AG09309 (cell line): ENCODE measurements at regions not wholly inside any gene's neighbourhood (a gene's known extent, or its start where the extent isn't known, plus 50 kb on each side); places are given as distances from the start of the nearest gene placed in this dataset.

ENCODE experiments used
- DNase-seq: peaks from one replicate; pipeline ENCODE4 v3.0.0-alpha.2; 2010; ENCODE audit warnings: low read depth
- H3K4me3 ChIP-seq: 2 replicates; pipeline ENCODE4 v1.5.1; 2011; ENCODE audit warnings: mild to moderate bottlenecking, low read depth, low read length, moderate library complexity; ENCODE audit not compliant: control insufficient read depth
- TF ChIP-seq, protein P1 (sequence below): IDR thresholded peaks from 2 replicates; pipeline ENCODE4 v1.5.1; 2011; ENCODE audit warnings: mild to moderate bottlenecking, low read depth, low read length, inconsistent platforms; ENCODE audit not compliant: insufficient read depth, control insufficient read depth; ENCODE audit errors: missing control alignments

DNA sequence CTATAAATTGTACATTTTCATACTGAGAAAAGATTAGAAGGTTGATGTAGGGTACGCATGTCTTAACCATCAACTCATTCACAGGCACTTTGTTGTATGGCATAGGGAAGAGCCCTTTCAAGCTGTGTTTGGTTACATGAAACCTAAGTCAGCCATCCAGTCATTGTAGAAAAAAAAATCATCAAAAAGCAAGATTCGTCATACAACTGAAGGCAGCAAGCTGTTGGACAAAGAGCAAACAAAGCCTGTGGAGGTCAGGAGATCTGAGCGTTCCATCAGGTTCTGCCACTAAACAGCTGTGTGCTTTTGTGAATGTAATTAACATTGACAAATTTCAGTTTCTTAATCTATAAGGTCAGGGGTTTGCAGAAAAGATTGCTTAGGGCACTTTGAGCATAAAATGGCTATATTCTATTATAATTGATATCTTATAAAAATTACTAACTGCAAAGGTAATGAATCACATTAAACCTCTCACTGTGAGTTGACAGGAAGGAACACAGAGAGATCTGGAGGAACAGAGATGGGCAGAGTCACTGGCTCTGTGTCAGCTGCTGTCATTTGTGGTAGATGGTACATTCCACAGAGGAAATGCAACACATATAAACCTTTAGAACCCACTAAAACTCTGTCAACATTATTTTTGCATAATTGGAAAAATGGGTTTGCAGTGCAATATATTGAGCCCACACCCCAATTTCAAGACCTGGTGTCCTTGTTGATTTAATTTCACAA lies 66.3 kb upstream of the MYOCD start:
- no peak overlapping the region for H3K4me3 ChIP-seq
- no peak for DNase-seq
- TF ChIP-seq, protein P1, sequence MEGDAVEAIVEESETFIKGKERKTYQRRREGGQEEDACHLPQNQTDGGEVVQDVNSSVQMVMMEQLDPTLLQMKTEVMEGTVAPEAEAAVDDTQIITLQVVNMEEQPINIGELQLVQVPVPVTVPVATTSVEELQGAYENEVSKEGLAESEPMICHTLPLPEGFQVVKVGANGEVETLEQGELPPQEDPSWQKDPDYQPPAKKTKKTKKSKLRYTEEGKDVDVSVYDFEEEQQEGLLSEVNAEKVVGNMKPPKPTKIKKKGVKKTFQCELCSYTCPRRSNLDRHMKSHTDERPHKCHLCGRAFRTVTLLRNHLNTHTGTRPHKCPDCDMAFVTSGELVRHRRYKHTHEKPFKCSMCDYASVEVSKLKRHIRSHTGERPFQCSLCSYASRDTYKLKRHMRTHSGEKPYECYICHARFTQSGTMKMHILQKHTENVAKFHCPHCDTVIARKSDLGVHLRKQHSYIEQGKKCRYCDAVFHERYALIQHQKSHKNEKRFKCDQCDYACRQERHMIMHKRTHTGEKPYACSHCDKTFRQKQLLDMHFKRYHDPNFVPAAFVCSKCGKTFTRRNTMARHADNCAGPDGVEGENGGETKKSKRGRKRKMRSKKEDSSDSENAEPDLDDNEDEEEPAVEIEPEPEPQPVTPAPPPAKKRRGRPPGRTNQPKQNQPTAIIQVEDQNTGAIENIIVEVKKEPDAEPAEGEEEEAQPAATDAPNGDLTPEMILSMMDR: no peak

DNA sequence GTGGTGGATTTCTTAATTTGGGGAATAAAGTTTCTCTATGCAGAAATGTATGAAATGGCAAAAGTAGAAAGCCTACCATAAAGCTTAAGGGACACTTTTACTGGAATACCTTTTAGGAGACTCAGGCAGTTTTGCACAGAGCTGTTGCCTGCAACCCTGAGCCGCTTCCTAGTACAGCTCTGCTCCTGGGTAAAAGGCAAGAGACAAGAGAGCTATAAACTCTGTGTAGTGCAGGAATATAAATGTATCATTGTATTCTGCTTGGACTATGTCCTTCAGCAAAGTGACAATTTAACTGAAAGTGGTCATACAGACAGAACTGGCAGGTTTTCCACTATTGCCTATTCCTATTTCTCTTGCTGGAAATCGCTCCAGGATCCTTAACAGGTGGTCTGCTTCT lies 65.3 kb upstream of the MYOCD start:
- DNase-seq: no peak
- TF ChIP-seq, protein P1: no peak
- no peak overlapping the region for H3K4me3 ChIP-seq

- TF ChIP-seq, protein P1: no peak
- no peak overlapping the region for H3K4me3 ChIP-seq
- DNase-seq: no peak
These were observed 62.1 kb upstream of the MYOCD start for GRCh38 chr17:12603566-12603965.

DNA sequence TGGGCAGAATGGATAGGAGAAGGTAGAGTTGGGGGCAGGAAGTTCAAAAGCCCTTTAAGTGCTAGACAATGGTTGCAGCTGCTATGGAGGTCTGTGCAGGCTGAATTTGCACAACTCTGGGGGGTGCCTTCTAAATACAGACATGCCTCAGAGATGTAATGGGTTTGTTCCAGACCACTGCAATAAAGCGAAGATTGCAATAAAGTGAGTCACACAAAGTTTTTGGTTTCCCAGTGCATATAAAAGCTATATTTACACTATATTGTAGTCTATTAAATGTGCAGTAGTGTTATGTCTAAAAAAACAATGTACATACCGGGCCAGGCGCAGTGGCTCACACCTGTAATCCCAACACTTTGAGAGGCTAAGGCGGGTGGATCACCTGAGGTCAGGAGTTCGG lies 60.5 kb upstream of the MYOCD start:
- DNase-seq: peak; percentile 63
- TF ChIP-seq, protein P1: no peak
- no peak overlapping the region for H3K4me3 ChIP-seq

DNA sequence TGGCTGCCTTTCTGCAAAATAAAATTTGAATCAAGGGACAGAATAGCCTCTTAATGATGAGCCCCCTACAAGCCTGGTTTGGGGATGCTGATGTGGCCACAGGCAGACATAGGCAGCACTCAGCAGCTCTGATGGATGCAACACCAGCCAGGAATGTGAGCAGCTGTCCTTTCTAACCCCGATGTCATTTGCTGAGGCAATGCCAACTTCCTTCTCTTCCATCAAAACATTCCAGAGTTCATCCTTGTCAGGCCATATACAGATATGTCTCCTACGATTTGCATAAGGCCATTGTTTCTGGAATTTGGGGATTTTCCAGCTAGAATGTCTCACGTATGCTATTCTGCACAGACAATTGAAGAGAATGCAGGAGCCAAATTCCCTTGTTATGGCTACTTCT lies 52.1 kb upstream of the MYOCD start:
- TF ChIP-seq, protein P1: no peak
- no peak for DNase-seq
- H3K4me3 ChIP-seq: no peak overlapping the region
